Panc1 (cell line): ENCODE measurements at regions not wholly inside any gene's neighbourhood (a gene's known extent, or its start where the extent isn't known, plus 50 kb on each side); places are given as distances from the start of the nearest gene placed in this dataset.

Source experiments
- ATAC-seq: fragments of 200-7000 bp; cut with Tn5 transposase; 2 replicates; pipeline ENCODE4 v1.9.1; 2020; ENCODE audit warnings: mild to moderate bottlenecking, moderate library complexity
- BruUV-seq: library from RNA; stranded (reverse); fragments of 400-500 nt; replicated peaks from 2 replicates; lab custom pipeline; 2021; lab: Mats Ljungman, UMichigan
- CTCF ChIA-PET: fragments of 300-600 bp; sonication (Branson Sonifier 250); formaldehyde crosslinking; loops from one replicate; lab custom pipeline; 2022; ENCODE audit warnings: antibody characterized with exemption; lab: Charles Lee
- POLR2A ChIA-PET: fragments of 300-600 bp; sonication (Branson Sonifier 250); formaldehyde crosslinking; loops from one replicate; lab custom pipeline; 2022; ENCODE audit warnings: antibody characterized with exemption; lab: Charles Lee
- DNase-seq: peaks from one replicate; pipeline ENCODE4 v3.0.0-alpha.2; 2010; ENCODE audit warnings: low read depth, low spot score
- H3K27ac ChIP-seq: 2 replicates; pipeline ENCODE4 v1.5.1; 2011; ENCODE audit warnings: mild to moderate bottlenecking, low read length, inconsistent platforms
- H3K27me3 ChIP-seq: fragments of 200-500 bp; sonication (Bioruptor generic); 2 replicates; pipeline ENCODE4 v1.6.0; 2014; ENCODE audit warnings: low read length, inconsistent platforms; ENCODE audit not compliant: control insufficient read depth, insufficient read depth
- H3K36me3 ChIP-seq: fragments of 200-500 bp; sonication (Bioruptor generic); 2 replicates; pipeline ENCODE4 v1.5.1; 2014; ENCODE audit warnings: inconsistent platforms, mild to moderate bottlenecking, low read length, moderate library complexity; ENCODE audit not compliant: control insufficient read depth, insufficient read depth
- H3K4me1 ChIP-seq: 2 replicates; pipeline ENCODE4 v1.5.1; 2011; ENCODE audit warnings: inconsistent platforms, mild to moderate bottlenecking, low read length, moderate library complexity; ENCODE audit not compliant: control insufficient read depth, insufficient read depth
- H3K4me3 ChIP-seq, 2 experiments: 2 replicates each; pipeline ENCODE4 v1.5.1; 2011 to 2012; ENCODE audit warnings: low read depth in 2 of 2, low read length in 2 of 2, mild to moderate bottlenecking in 2 of 2, inconsistent platforms in 1 of 2, moderate library complexity in 1 of 2
- H3K9me3 ChIP-seq: fragments of 200-500 bp; sonication (Bioruptor generic); 2 replicates; pipeline ENCODE4 v1.5.1; 2014; ENCODE audit warnings: low read depth, mild to moderate bottlenecking, inconsistent platforms, low read length, moderate library complexity; ENCODE audit not compliant: control insufficient read depth, insufficient read depth
- CTCF ChIP-seq: fragments of 450-650 bp; IDR thresholded peaks from 2 replicates; pipeline ENCODE4 v1.5.1; 2017; ENCODE audit warnings: mild to moderate bottlenecking
- POLR2AphosphoS5 ChIP-seq: IDR thresholded peaks from 2 replicates; pipeline ENCODE4 v1.6.1; 2012; ENCODE audit warnings: mild to moderate bottlenecking, low read depth, low read length, moderate library complexity
- REST ChIP-seq, 2 experiments: IDR thresholded peaks; 2 replicates each; pipeline ENCODE4 v1.6.1; 2011 to 2012; ENCODE audit warnings: low read depth in 2 of 2, control low read depth in 1 of 2, low read length in 1 of 2, mild to moderate bottlenecking in 1 of 2, moderate library complexity in 1 of 2; ENCODE audit not compliant: insufficient read depth in 1 of 2
- SIN3A ChIP-seq: IDR thresholded peaks from 2 replicates; pipeline ENCODE4 v1.6.1; 2012; ENCODE audit warnings: low read depth, mild to moderate bottlenecking, low read length, moderate library complexity, borderline replicate concordance; ENCODE audit not compliant: insufficient read depth
- TCF7L2 ChIP-seq: IDR thresholded peaks from 2 replicates; pipeline ENCODE4 v1.6.1; 2011; ENCODE audit warnings: mild to moderate bottlenecking, low read depth, low read length, inconsistent platforms
- in situ Hi-C: cut with HindIII; loops from 2 replicates; pipeline ENCODE4 v1.10.0; 2016; ENCODE audit warnings: low sequenced_read_pairs, low pct_unique_long_range_greater_than_20kb
- intact Hi-C: fragments of 100-400 bp; cut with micrococcal nuclease; formaldehyde crosslinking; loops from one replicate; pipeline ENCODE4 v1.10.0; 2022; ENCODE audit not compliant: unreplicated experiment

GRCh38 chr4:151992332-151993154 is 231.7 kb upstream of the GATB start:
- Histone ChIP-seq H3K36me3 (no peaks in the 10 kb centered on the region), H3K27me3 (no peaks in the 10 kb centered on the region), H3K4me3 (no peak overlapping the region), H3K9me3 (no peaks in the 10 kb centered on the region), H3K4me1 (no peaks in the 10 kb centered on the region), H3K27ac (no peak overlapping the region)
- BruUV-seq, result no TSS peak
- ChIA-PET POLR2A (no interaction called here), CTCF (no interaction called here)
- in situ Hi-C loops, result no loop called here
- ATAC-seq, result no peak
- intact Hi-C loops, result no loop called here
- no peak for DNase-seq
- TF ChIP-seq SIN3A (no peak), REST (IDR thresholded peaks at IDR 0.05; ENCODE audit: insufficient read depth in 1 of 2, low read depth in 2 of 2, low read length in 1 of 2) (no peak), TCF7L2 (no peak), CTCF (no peak), POLR2AphosphoS5 (no peak)

- H3K27ac ChIP-seq, result no peak overlapping the region
- in situ Hi-C loops, result no loop called here
- ATAC-seq, result no peak
- H3K36me3 ChIP-seq, result no peaks in the 10 kb centered on the region
- no peaks in the 10 kb centered on the region for H3K4me1 ChIP-seq
- intact Hi-C loops, result no loop called here
- ChIA-PET CTCF (no interaction called here), POLR2A (no interaction called here)
- no peaks in the 10 kb centered on the region for H3K9me3 ChIP-seq
- TF ChIP-seq CTCF, result no peak
- no peak for TF ChIP-seq SIN3A
- TF ChIP-seq REST (IDR thresholded peaks at IDR 0.05; ENCODE audit: insufficient read depth in 1 of 2, low read depth in 2 of 2, low read length in 1 of 2), result no peak
- no peak for TF ChIP-seq POLR2AphosphoS5
- TF ChIP-seq TCF7L2, result no peak
- DNase-seq, result no peak
- no peaks in the 10 kb centered on the region for H3K27me3 ChIP-seq
- no peak overlapping the region for H3K4me3 ChIP-seq
- no TSS peak for BruUV-seq
Observed at GRCh38 chr4:151991884-151992167, 231.0 kb upstream of the GATB start.
